ENCODE measurements at regions not wholly inside any gene's neighbourhood (a gene's known extent, or its start where the extent isn't known, plus 50 kb on each side); places are given as distances from the start of the nearest gene placed in this dataset.

DNA sequence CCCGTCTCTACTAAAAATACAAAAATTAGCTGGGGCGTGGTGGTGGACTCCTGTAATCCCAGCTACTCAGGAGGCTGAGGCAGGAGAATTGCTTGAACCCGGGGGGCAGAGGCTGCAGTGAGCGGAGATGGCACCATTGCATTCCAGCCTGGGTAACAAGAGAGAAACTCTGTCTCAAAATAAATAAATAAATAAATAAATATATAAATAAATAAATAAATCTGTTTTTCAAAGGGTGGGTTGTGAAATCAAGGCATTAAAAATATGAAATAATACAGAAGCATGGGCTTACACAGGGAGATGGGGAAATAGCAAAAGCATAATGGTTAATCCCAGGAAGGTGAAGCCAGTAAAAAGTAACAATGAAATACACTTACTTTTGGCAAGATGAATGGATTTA, 93.9 kb downstream of the LYZL2 start:
- TF ChIP-seq, protein P1, sequence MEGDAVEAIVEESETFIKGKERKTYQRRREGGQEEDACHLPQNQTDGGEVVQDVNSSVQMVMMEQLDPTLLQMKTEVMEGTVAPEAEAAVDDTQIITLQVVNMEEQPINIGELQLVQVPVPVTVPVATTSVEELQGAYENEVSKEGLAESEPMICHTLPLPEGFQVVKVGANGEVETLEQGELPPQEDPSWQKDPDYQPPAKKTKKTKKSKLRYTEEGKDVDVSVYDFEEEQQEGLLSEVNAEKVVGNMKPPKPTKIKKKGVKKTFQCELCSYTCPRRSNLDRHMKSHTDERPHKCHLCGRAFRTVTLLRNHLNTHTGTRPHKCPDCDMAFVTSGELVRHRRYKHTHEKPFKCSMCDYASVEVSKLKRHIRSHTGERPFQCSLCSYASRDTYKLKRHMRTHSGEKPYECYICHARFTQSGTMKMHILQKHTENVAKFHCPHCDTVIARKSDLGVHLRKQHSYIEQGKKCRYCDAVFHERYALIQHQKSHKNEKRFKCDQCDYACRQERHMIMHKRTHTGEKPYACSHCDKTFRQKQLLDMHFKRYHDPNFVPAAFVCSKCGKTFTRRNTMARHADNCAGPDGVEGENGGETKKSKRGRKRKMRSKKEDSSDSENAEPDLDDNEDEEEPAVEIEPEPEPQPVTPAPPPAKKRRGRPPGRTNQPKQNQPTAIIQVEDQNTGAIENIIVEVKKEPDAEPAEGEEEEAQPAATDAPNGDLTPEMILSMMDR (IDR thresholded peaks at IDR 0.05), result no peak
- no peak for TF ChIP-seq POLR2A (IDR thresholded peaks at IDR 0.05)

Measured in heart left ventricle (tissue), 13 donors.